GM13977 (cell line): ENCODE measurements at regions not wholly inside any gene's neighbourhood (a gene's known extent, or its start where the extent isn't known, plus 50 kb on each side); places are given as distances from the start of the nearest gene placed in this dataset.

Source experiments
- DNase-seq: peaks from one replicate; pipeline ENCODE4 v3.0.0; 2012; ENCODE audit warnings: low spot score
- in situ Hi-C: fragments of 300-500 bp; cut with MboI; formaldehyde crosslinking; loops from one replicate; pipeline ENCODE4 v1.12.0; 2022; ENCODE audit warnings: low sequenced_read_pairs, low pct_unique_long_range_greater_than_20kb, mixed read lengths, inconsistent platforms; ENCODE audit not compliant: unreplicated experiment
- TF ChIP-seq, protein P1 (sequence below): IDR thresholded peaks from 2 replicates; pipeline ENCODE4 v1.5.1; 2012; ENCODE audit warnings: mild to moderate bottlenecking, control low read depth; ENCODE audit not compliant: insufficient read depth; ENCODE audit errors: extremely low read depth, missing control alignments

DNA sequence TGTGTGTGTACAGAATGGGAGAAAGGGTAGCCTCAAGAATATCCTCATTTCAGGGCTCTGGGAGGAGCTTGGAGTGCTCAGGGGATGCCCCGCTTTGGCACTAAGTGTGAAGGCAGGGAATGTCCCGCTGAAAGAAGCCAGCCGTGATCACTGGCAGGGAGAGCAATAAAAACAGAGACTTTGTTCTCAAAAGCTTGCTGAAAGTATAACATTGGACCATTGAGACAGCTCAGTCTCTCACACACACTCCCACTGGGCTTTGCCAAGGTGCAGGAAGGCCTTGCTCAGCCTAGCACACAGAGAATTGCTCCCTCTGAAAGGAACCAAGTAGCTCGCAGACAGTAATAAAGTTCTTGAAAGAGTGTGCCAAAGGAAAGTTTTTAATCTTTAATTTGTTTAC, 143.8 kb upstream of the SLITRK2 start:
- TF ChIP-seq, protein P1, sequence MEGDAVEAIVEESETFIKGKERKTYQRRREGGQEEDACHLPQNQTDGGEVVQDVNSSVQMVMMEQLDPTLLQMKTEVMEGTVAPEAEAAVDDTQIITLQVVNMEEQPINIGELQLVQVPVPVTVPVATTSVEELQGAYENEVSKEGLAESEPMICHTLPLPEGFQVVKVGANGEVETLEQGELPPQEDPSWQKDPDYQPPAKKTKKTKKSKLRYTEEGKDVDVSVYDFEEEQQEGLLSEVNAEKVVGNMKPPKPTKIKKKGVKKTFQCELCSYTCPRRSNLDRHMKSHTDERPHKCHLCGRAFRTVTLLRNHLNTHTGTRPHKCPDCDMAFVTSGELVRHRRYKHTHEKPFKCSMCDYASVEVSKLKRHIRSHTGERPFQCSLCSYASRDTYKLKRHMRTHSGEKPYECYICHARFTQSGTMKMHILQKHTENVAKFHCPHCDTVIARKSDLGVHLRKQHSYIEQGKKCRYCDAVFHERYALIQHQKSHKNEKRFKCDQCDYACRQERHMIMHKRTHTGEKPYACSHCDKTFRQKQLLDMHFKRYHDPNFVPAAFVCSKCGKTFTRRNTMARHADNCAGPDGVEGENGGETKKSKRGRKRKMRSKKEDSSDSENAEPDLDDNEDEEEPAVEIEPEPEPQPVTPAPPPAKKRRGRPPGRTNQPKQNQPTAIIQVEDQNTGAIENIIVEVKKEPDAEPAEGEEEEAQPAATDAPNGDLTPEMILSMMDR = no peak
- DNase-seq = no peak
- in situ Hi-C loops = no loop called here

DNA sequence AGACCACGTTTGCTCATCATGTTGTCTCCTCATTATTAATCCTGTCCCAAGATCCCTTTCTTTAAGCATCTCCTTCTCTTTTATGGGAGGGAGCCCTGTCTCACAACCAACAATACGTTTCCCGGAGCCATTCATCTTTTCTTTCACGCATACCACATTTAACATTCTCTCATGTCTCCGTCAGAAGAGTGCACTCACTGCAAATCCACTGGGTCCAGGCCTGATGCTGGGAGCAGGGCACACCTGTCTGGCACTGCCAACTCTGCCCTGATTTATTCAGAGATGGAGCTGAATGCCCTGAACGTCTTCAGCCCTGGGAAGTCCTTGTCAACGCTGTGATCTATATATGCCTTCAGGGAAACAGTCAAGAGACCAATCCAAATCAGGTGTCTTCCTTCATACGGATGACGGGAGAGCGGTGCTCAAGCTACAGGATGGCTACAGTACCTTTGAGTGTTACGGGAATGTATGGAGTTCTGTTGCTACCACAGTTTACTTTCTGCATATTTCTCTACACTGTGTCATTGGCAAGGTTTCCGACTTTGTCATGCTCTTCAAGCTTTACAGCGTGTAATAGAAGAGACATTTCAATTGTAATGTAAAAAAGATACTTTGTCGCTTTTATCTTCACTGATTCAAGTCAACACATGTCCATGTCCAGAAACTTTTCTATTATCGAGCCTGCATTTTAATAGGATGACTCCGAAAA, 140.4 kb upstream of the SLITRK2 start:
- no peak for DNase-seq
- TF ChIP-seq, protein P1 = no peak
- in situ Hi-C loops = no loop called here

DNA sequence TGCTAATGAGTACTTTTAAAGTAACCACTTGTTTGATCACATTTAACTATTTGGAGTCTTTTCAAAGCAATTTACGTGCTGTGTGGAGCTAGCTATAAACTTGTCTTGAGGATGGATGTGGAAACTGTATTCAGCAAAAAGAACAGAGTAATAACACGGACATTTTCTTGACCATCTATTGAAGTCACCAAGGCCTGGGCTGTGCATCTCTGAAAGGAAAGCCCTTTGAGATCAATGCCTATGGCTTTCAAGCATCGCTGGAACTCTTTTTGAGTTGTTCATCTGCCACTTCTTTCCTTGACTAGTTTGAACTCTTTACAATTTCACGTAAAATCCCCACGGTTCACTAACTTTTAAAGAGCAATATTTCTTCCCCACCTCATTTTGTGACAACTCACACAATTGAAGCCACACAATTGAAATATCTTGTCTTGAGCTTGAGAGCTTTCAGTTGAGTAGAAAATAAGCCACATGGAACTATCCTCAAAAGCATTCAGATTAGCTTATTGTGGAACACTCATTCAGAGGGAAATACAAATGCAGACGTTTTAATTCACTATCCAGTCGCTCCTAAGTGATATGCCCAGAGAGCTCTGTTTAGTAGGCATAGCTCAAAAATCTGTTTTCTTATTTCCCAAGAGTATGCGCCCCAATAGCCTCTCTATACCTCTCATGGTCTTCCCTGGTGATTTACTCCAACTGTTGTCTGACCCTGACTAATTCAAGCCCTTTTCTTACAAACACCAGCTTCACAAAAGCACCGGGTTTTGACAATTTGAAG, 134.9 kb upstream of the SLITRK2 start:
- in situ Hi-C loops = no loop called here
- no peak for DNase-seq
- TF ChIP-seq, protein P1 = no peak

DNA sequence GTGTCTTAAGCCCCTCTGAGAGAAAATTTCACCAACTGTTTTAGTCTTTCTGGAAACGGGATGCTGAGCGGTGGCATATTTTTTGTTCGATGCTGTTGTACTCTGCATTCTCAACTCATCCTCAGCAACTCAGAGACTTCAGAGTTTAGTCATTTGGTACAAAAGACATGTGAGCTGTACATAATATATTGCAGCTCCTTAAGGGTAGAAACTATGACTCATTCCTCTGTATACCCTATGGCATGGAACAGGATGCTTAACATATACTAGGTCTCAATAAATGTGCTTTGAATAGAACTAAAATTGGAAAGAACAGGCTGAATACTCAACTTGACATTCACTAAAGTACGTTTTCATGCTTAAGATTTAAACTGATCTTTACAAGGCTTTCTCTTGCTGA, 130.5 kb upstream of the SLITRK2 start:
- no peak for DNase-seq
- TF ChIP-seq, protein P1 = no peak
- in situ Hi-C loops = no loop called here

DNA sequence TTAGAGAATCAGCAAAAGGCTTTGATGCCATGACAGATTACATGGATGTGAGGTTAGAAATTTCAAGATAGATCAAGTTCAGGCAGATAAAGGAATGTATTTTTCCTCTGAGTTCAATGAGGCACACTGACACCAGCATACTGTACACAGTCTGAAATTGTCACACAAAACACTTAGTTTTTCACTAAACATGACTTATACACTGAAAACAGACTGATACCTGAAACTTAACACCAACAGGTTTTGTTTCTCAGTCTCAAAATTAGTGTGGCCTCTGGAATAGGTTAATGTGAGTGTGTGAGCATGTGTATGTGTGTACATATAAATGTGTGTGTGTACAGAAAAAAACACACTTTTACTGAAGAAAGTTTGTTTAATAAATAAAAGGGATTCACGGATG, 129.9 kb upstream of the SLITRK2 start:
- TF ChIP-seq, protein P1 = no peak
- DNase-seq = no peak
- in situ Hi-C loops = no loop called here

DNA sequence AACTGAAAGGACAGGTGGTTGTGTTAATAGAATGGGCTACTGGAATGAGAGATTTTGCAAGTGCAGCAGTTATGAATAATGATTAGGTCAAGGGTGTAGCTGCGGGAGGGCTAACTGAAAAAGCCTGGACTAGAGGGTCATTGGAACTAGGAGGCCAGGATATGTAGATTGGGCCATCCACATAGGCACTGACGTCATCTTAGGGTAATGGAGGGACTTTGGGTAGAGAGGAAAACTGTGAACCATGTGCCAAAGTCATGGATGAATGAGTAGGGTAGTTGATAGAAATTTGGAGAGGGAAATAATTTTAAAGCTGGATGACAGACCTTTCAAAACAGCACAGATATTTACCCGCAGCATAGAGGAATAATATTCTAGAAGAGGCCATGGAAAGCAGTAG, 123.6 kb upstream of the SLITRK2 start:
- TF ChIP-seq, protein P1 = no peak
- in situ Hi-C loops = no loop called here

More for the DNA sequence above, 123.6 kb upstream of the SLITRK2 start:
- DNase-seq = no peak
